Breast epithelium (tissue), 3 donors: ENCODE measurements at regions not wholly inside any gene's neighbourhood (a gene's known extent, or its start where the extent isn't known, plus 50 kb on each side); places are given as distances from the start of the nearest gene placed in this dataset.

ENCODE experiments used
- POLR2A ChIP-seq: fragments of 450-650 bp; IDR thresholded peaks from one replicate; pipeline ENCODE4 v1.6.1; 2016; ENCODE audit warnings: antibody characterized with exemption, mild to moderate bottlenecking, moderate library complexity
- POLR2AphosphoS5 ChIP-seq, 3 donors: sonication (generic); formaldehyde crosslinking; IDR thresholded peaks; one replicate each; pipeline ENCODE4 v1.6.1; 2017; ENCODE audit warnings: antibody characterized with exemption in 3 of 3
- TF ChIP-seq, protein P1 (sequence below), 3 donors: fragments of 450-650 bp; IDR thresholded peaks; one replicate each; pipeline ENCODE4 v1.5.1; 2016 to 2017; ENCODE audit warnings: antibody characterized with exemption in 3 of 3, mild to moderate bottlenecking in 3 of 3, moderate library complexity in 3 of 3

DNA sequence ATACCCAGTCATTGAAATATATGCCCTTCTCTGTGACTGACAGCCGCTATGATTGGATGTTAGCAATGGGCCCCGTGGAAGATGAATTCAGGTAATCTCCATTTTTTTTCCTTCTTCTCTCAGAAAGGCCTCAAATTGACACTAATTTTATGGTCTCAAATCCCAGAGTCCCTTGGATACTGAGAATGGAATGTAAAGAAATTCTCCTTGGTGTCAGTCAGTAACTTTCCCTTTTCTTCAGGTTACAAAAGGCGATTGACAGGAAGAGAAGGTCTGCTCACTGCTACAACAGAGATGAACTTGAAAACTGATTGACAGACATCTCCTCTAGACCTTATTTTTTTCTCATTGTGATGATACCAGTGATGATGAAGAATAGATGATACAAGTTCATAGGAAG lies 748.3 kb downstream of the MAT2B start:
- TF ChIP-seq, protein P1, sequence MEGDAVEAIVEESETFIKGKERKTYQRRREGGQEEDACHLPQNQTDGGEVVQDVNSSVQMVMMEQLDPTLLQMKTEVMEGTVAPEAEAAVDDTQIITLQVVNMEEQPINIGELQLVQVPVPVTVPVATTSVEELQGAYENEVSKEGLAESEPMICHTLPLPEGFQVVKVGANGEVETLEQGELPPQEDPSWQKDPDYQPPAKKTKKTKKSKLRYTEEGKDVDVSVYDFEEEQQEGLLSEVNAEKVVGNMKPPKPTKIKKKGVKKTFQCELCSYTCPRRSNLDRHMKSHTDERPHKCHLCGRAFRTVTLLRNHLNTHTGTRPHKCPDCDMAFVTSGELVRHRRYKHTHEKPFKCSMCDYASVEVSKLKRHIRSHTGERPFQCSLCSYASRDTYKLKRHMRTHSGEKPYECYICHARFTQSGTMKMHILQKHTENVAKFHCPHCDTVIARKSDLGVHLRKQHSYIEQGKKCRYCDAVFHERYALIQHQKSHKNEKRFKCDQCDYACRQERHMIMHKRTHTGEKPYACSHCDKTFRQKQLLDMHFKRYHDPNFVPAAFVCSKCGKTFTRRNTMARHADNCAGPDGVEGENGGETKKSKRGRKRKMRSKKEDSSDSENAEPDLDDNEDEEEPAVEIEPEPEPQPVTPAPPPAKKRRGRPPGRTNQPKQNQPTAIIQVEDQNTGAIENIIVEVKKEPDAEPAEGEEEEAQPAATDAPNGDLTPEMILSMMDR (IDR thresholded peaks at IDR 0.05): no peak
- TF ChIP-seq POLR2AphosphoS5 (IDR thresholded peaks at IDR 0.05) (no peak), POLR2A (no peak)
